Upper lobe of left lung (tissue), 4 donors: ENCODE measurements at regions not wholly inside any gene's neighbourhood (a gene's known extent, or its start where the extent isn't known, plus 50 kb on each side); places are given as distances from the start of the nearest gene placed in this dataset.

Experiments used
- EP300 ChIP-seq, 4 donors: sonication (generic); formaldehyde crosslinking; IDR thresholded peaks; one replicate each; pipeline ENCODE4 v1.5.1; 2017; ENCODE audit warnings: antibody characterized with exemption in 4 of 4, control low read depth in 2 of 4
- POLR2A ChIP-seq, 4 donors: fragments of 450-650 bp; IDR thresholded peaks; one replicate each; pipeline ENCODE4 v1.5.1; 2016 to 2017; ENCODE audit warnings: antibody characterized with exemption in 4 of 4, mild to moderate bottlenecking in 2 of 4
- POLR2AphosphoS5 ChIP-seq, 2 donors: sonication (generic); formaldehyde crosslinking; IDR thresholded peaks; one replicate each; pipeline ENCODE4 v1.5.1; 2017; ENCODE audit warnings: antibody characterized with exemption in 2 of 2
- TF ChIP-seq, protein P1 (sequence below), 6 experiments: fragments of 450-650 bp in 4 of 6; fragments of 200-600 bp in 2 of 6; sonication (generic) in 2 of 6; IDR thresholded peaks; one replicate each; pipeline ENCODE4 v1.5.1; 2016 to 2019; ENCODE audit warnings: antibody characterized with exemption in 6 of 6

DNA sequence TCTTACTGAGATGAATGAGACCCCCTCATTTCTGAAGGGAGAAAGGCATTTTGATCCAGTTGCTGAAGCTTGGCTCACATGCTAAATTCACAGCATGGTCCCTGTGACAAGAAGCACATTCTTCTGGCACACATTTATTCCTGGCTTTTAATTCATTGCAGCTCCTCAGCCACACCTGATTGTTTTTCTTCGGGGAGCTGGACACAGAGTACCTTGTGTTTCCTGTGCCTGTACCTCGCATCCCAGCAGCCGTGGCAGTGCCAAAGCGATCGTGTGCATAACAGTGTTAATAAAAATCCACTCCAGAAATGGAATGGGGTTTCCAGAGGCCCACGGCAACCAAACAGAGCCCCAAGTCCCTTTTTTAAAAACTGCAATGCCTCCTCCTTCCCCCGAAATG lies 615.3 kb upstream of the MGMT start:
- TF ChIP-seq, protein P1, sequence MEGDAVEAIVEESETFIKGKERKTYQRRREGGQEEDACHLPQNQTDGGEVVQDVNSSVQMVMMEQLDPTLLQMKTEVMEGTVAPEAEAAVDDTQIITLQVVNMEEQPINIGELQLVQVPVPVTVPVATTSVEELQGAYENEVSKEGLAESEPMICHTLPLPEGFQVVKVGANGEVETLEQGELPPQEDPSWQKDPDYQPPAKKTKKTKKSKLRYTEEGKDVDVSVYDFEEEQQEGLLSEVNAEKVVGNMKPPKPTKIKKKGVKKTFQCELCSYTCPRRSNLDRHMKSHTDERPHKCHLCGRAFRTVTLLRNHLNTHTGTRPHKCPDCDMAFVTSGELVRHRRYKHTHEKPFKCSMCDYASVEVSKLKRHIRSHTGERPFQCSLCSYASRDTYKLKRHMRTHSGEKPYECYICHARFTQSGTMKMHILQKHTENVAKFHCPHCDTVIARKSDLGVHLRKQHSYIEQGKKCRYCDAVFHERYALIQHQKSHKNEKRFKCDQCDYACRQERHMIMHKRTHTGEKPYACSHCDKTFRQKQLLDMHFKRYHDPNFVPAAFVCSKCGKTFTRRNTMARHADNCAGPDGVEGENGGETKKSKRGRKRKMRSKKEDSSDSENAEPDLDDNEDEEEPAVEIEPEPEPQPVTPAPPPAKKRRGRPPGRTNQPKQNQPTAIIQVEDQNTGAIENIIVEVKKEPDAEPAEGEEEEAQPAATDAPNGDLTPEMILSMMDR (IDR thresholded peaks at IDR 0.05), result no peak
- no peak for TF ChIP-seq POLR2A (IDR thresholded peaks at IDR 0.05)
- TF ChIP-seq EP300 (IDR thresholded peaks at IDR 0.05), result no peak
- no peak for TF ChIP-seq POLR2AphosphoS5 (IDR thresholded peaks at IDR 0.05)
